WTC11 (cell line): ENCODE measurements at regions not wholly inside any gene's neighbourhood (a gene's known extent, or its start where the extent isn't known, plus 50 kb on each side); places are given as distances from the start of the nearest gene placed in this dataset.

Experiments
- ATAC-seq: fragments of 200-7000 bp; cut with Tn5 transposase; 2 replicates; pipeline ENCODE4 v1.10.0; 2021; ENCODE audit warnings: mild to moderate bottlenecking, moderate library complexity
- CTCF ChIA-PET: fragments of 300-600 bp; sonication (Branson Sonifier 250); formaldehyde crosslinking; loops from one replicate; lab custom pipeline; 2021; ENCODE audit warnings: antibody characterized with exemption; lab: Charles Lee
- POLR2A ChIA-PET: fragments of 350-600 bp; sonication (Branson Sonifier 250); formaldehyde crosslinking; loops from one replicate; lab custom pipeline; 2021; ENCODE audit warnings: antibody characterized with exemption; lab: Charles Lee
- DNase-seq: peaks from one replicate; pipeline ENCODE4 v3.0.0; 2021; ENCODE audit warnings: low spot score
- H3K27ac Mint-ChIP-seq: 2 replicates; pipeline ENCODE4 v1.8.0; 2021; ENCODE audit warnings: mixed read lengths
- H3K27me3 Mint-ChIP-seq: 2 replicates; pipeline ENCODE4 v1.8.0; 2021; ENCODE audit warnings: low read depth, mild to moderate bottlenecking, moderate library complexity, mixed read lengths
- H3K36me3 Mint-ChIP-seq: 2 replicates; pipeline ENCODE4 v1.8.0; 2021; ENCODE audit warnings: mixed read lengths
- H3K4me1 Mint-ChIP-seq: 2 replicates; pipeline ENCODE4 v1.8.0; 2022; ENCODE audit warnings: mixed read lengths
- H3K4me3 Mint-ChIP-seq: 2 replicates; pipeline ENCODE4 v1.8.0; 2021; ENCODE audit warnings: mild to moderate bottlenecking, moderate library complexity, mixed read lengths
- H3K9me3 Mint-ChIP-seq: 2 replicates; pipeline ENCODE4 v1.8.0; 2021; ENCODE audit warnings: mixed read lengths
- AFF4 ChIP-seq: sonication (generic); formaldehyde crosslinking; IDR thresholded peaks from 2 replicates; pipeline ENCODE4 v1.8.1; 2023; ENCODE audit warnings: mild to moderate bottlenecking, missing genetic modification reagents, borderline replicate concordance
- E2F5 ChIP-seq: sonication (generic); formaldehyde crosslinking; IDR thresholded peaks from 2 replicates; pipeline ENCODE4 v1.8.1; 2022; ENCODE audit warnings: mild to moderate bottlenecking, moderate library complexity, missing genetic modification reagents
- ELF4 ChIP-seq: sonication (generic); formaldehyde crosslinking; IDR thresholded peaks from 2 replicates; pipeline ENCODE4 v1.8.1; 2022; ENCODE audit warnings: low read depth, mild to moderate bottlenecking, moderate library complexity, missing genetic modification reagents
- FOXK1 ChIP-seq: sonication (generic); formaldehyde crosslinking; IDR thresholded peaks from 2 replicates; pipeline ENCODE4 v1.8.0; 2022; ENCODE audit warnings: mild to moderate bottlenecking, moderate library complexity, missing genetic modification reagents
- GRHL2 ChIP-seq: fragments of 250-450 bp; sonication (Bioruptor Pico); IDR thresholded peaks from 2 replicates; pipeline ENCODE4 v1.8.0; 2022; ENCODE audit warnings: mild to moderate bottlenecking, moderate library complexity; ENCODE audit not compliant: insufficient replicate concordance, severe bottlenecking
- GTF2I ChIP-seq: fragments of 250-450 bp; sonication (Bioruptor Pico); conservative IDR thresholded peaks from 2 replicates; pipeline ENCODE4 v1.4.0; 2021; ENCODE audit warnings: mild to moderate bottlenecking
- JUN ChIP-seq: sonication (generic); formaldehyde crosslinking; IDR thresholded peaks from 2 replicates; pipeline ENCODE4 v1.8.0; 2023; ENCODE audit warnings: mild to moderate bottlenecking, missing genetic modification reagents
- NR2C2 ChIP-seq: sonication (generic); formaldehyde crosslinking; IDR thresholded peaks from 2 replicates; pipeline ENCODE4 v1.8.0; 2022; ENCODE audit warnings: mild to moderate bottlenecking, missing genetic modification reagents
- OVOL2 ChIP-seq: fragments of 250-450 bp; sonication (Bioruptor Pico); IDR thresholded peaks from 2 replicates; pipeline ENCODE4 v1.9.0; 2021; ENCODE audit warnings: mild to moderate bottlenecking, borderline replicate concordance
- PRDM15 ChIP-seq: sonication (generic); formaldehyde crosslinking; IDR thresholded peaks from 2 replicates; pipeline ENCODE4 v1.8.0; 2022; ENCODE audit warnings: missing genetic modification reagents
- USF2 ChIP-seq: sonication (generic); formaldehyde crosslinking; IDR thresholded peaks from 2 replicates; pipeline ENCODE4 v1.8.1; 2023; ENCODE audit warnings: mild to moderate bottlenecking, missing genetic modification reagents, moderate library complexity
- ZBTB21 ChIP-seq: sonication (generic); formaldehyde crosslinking; IDR thresholded peaks from 2 replicates; pipeline ENCODE4 v1.8.1; 2023; ENCODE audit warnings: mild to moderate bottlenecking, missing genetic modification reagents, borderline replicate concordance
- ZBTB43 ChIP-seq: sonication (generic); formaldehyde crosslinking; IDR thresholded peaks from 2 replicates; pipeline ENCODE4 v1.8.1; 2023; ENCODE audit warnings: mild to moderate bottlenecking, missing genetic modification reagents
- ZNF138 ChIP-seq: sonication (generic); formaldehyde crosslinking; conservative IDR thresholded peaks from 2 replicates; pipeline ENCODE4 v1.8.1; 2022; ENCODE audit warnings: mild to moderate bottlenecking, moderate library complexity, missing genetic modification reagents
- ZNF281 ChIP-seq: sonication (generic); formaldehyde crosslinking; IDR thresholded peaks from 2 replicates; pipeline ENCODE4 v1.8.0; 2023; ENCODE audit warnings: mild to moderate bottlenecking, missing genetic modification reagents
- ZNF396 ChIP-seq: fragments of 250-450 bp; sonication (Bioruptor Pico); IDR thresholded peaks from 2 replicates; pipeline ENCODE4 v1.8.0; 2021; ENCODE audit warnings: mild to moderate bottlenecking, moderate library complexity, borderline replicate concordance

GRCh38 chr1:221166559-221167318 lies 287.5 kb downstream of the HLX start (continued):
- TF ChIP-seq PRDM15 (no peak), AFF4 (CRISPR knock-in tag) (no peak), ELF4 (no peak), GTF2I (CRISPR knock-in tag) (no peak), ZNF396 (CRISPR knock-in tag) (no peak), USF2 (CRISPR knock-in tag) (no peak), OVOL2 (no peak), NR2C2 (CRISPR knock-in tag) (no peak), E2F5 (no peak), FOXK1 (CRISPR knock-in tag) (no peak)
- TF ChIP-seq, all 79 proteins: peak for 0

GRCh38 chr1:221169447-221169889 lies 290.2 kb downstream of the HLX start:
- H3K4me1 Mint-ChIP-seq = peaks cover 42% of the 10 kb centered on the region
- POLR2A ChIA-PET = no interaction called here
- DNase-seq = peak; percentile 25
- H3K27ac Mint-ChIP-seq = peak overlapping the region; percentile 79
- H3K27me3 Mint-ChIP-seq = peaks cover 4% of the 10 kb centered on the region; the same call in 1 of the 2 replicates
- no peak overlapping the region for H3K4me3 Mint-ChIP-seq
- peak; percentile 87 for ATAC-seq
- CTCF ChIA-PET = interaction anchor here (1.1 kb wide), 1 partner anchor 94 kb away, joined by 5 read pairs; no protein-coding TSS in a partner anchor
- peaks cover 22% of the 10 kb centered on the region for H3K36me3 Mint-ChIP-seq
- peaks cover 27% of the 10 kb centered on the region for H3K9me3 Mint-ChIP-seq
- no peak for TF ChIP-seq JUN (CRISPR knock-in tag)
- TF ChIP-seq ZNF138 (CRISPR knock-in tag) = no peak
- TF ChIP-seq ZNF281 (CRISPR knock-in tag) = peak; percentile 71; the same call in 1 of the 2 replicates
- peak; percentile 66; the same call in 1 of the 2 replicates for TF ChIP-seq ZNF396 (CRISPR knock-in tag)
- TF ChIP-seq ZBTB21 = 0 out of 2 replicates have a peak, but pooled peaks have one; percentile 64
- no peak for TF ChIP-seq GRHL2 (CRISPR knock-in tag)
- 0 out of 2 replicates have a peak, but pooled peaks have one; percentile 31 for TF ChIP-seq ZBTB43 (CRISPR knock-in tag)
